Central memory CD8-positive, alpha-beta T cell (primary cell): ENCODE measurements at regions not wholly inside any gene's neighbourhood (a gene's known extent, or its start where the extent isn't known, plus 50 kb on each side); places are given as distances from the start of the nearest gene placed in this dataset.
"Not testable (repeated sequence)": the region's sequence is repeated elsewhere in the genome, so short reads cannot be mapped to it uniquely, and the experiment has no call there.

Experiments
- ATAC-seq: fragments of 150-1000 bp; cut with Tn5 transposase; replicated peaks from 2 replicates; pipeline ENCODE4 v1.10.0; 2022; ENCODE audit warnings: mild to moderate bottlenecking, moderate FRiP score, moderate number of reproducible peaks; ENCODE audit not compliant: poor library complexity, severe bottlenecking; ENCODE audit errors: extremely low read depth
- DNase-seq, 2 donors: peaks; one replicate each; pipeline ENCODE4 v3.0.0; 2021; ENCODE audit warnings: low spot score in 2 of 2
- H3K27ac Mint-ChIP-seq: one replicate; pipeline ENCODE4 v1.8.0; 2022; ENCODE audit warnings: low read depth, mild to moderate bottlenecking, moderate library complexity, mixed read lengths
- H3K27me3 Mint-ChIP-seq: one replicate; pipeline ENCODE4 v1.8.0; 2022; ENCODE audit warnings: mixed read lengths
- H3K36me3 Mint-ChIP-seq: one replicate; pipeline ENCODE4 v1.8.0; 2022; ENCODE audit warnings: mild to moderate bottlenecking, moderate library complexity, mixed read lengths; ENCODE audit not compliant: insufficient read depth
- H3K4me1 Mint-ChIP-seq: one replicate; pipeline ENCODE4 v1.8.0; 2022; ENCODE audit warnings: mixed read lengths
- H3K4me3 Mint-ChIP-seq: one replicate; pipeline ENCODE4 v1.8.0; 2022; ENCODE audit warnings: mild to moderate bottlenecking, moderate library complexity, mixed read lengths
- H3K9me3 Mint-ChIP-seq: one replicate; pipeline ENCODE4 v1.8.0; 2022; ENCODE audit warnings: mixed read lengths

DNA sequence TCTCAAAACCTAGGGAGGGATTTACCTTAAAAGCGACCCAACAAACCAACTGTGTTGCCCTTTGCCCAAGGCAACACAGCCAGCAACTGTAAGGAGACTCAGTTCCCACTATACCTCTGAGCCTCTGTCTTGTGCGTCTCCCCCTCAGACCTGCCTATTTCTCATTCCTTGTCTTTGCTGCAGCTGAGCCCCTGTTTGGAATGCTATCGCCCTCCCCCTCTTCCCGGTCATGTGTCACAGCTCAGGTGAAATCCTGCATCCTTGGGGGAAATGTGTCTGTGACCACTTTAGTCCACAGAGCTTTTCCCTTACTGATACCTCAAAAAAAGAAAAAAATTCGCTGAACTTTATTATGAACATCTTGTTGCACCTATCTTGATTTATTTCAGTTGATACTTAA, 52.0 kb upstream of the LRIG1 start:
- H3K36me3 Mint-ChIP-seq, result no peaks in the 10 kb centered on the region
- DNase-seq (no peak), ATAC-seq (no peak)
- no peak overlapping the region for H3K27ac Mint-ChIP-seq
- H3K4me1 Mint-ChIP-seq, result no peaks in the 10 kb centered on the region
- no peak overlapping the region for H3K4me3 Mint-ChIP-seq
- no peaks in the 10 kb centered on the region for H3K9me3 Mint-ChIP-seq
- peaks cover 16% of the 10 kb centered on the region for H3K27me3 Mint-ChIP-seq

DNA sequence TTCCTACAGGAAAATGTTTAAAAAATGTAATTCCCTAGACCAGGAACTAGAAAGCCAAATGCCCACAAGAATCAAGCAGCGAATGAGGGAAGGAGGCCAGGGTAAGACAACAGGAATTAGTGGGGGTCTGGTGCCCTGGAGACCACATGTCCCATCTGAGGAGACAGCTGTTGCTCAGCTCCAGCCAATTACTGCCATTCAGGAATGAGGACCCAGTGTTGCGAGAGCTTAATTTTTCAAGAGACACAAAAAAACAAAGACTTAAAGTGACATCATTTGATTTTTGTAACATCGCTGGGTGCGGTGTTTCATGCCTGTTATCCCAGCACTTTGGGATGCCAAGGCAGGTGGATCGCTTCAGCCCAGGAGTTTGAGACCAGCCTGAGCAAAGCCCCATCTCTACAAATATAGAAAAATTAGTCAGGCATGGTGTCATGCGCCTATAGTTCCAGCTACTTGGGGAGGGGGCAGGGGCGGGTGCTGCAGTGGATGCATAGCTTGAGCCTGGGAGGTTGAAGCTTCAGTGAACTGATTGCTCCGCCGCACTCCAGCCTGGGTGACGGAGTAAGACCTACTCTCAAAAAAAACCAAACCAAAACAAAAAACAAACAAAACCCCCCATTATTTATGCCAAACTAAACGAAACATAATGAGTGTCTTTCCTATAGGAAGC, 52.8 kb upstream of the LRIG1 start:
- Mint-ChIP-seq H3K4me1 (no peaks in the 10 kb centered on the region), H3K9me3 (no peaks in the 10 kb centered on the region), H3K27me3 (peaks cover 16% of the 10 kb centered on the region), H3K4me3 (no peak overlapping the region), H3K27ac (no peak overlapping the region), H3K36me3 (no peaks in the 10 kb centered on the region)
- ATAC-seq (no peak), DNase-seq (no peak)

DNA sequence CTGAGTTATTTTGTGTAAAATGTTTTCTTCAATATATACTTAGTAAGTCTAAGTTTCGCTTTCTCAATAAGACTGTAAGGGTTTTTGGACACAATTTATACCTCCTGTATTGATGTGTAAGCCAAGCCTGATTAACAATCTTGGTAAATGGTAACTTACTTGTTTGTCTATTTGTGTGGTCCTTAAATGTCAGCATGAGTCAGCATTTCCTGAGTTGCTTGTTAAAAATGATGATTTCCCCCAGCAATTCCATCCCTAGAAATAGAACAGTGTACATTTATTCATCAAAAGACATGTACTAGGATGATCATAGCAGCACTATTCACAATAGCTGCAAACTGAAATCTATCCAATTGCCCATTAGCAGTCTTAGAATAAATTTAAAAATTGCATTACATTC, 53.4 kb upstream of the LRIG1 start:
- no peaks in the 10 kb centered on the region for H3K36me3 Mint-ChIP-seq
- H3K4me1 Mint-ChIP-seq, result no peaks in the 10 kb centered on the region
- H3K27ac Mint-ChIP-seq, result no peak overlapping the region
- H3K4me3 Mint-ChIP-seq, result no peak overlapping the region
- peaks cover 16% of the 10 kb centered on the region for H3K27me3 Mint-ChIP-seq
- DNase-seq, result no peak
- no peak for ATAC-seq
- H3K9me3 Mint-ChIP-seq, result no peaks in the 10 kb centered on the region

DNA sequence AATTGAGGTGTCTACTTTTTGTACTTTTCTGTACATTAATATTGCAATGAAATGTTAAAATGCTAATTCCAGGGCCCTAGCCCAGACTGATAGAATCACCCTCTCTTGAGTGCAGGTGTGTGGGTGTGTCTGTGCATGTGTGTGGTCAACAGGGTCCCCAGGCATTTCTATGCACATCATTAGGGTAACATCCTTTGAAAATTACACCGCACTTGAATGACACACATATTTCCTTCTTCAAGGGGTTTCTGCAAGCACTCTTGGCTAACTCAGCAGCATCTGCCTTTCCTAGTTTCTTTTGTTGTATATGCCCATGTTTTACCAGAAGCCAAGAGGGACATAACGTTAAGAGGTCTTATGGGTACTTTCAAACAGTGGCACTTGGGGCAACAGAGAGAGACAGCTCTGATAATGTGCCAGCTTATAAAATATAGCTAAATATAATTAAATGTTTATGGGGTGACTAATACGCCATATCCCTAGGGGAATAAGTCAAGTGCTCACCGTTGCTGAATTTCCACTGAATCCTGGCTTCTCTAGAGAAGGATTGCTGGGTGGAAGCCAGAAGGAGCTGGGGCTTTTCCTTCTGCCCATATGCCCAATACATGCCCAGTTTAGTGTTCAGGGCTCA, 54.5 kb upstream of the LRIG1 start:
- Mint-ChIP-seq H3K36me3 (no peaks in the 10 kb centered on the region), H3K4me3 (no peak overlapping the region), H3K27me3 (peaks cover 22% of the 10 kb centered on the region), H3K27ac (no peak overlapping the region), H3K9me3 (no peaks in the 10 kb centered on the region), H3K4me1 (no peaks in the 10 kb centered on the region)
- ATAC-seq, result no peak
- DNase-seq, result no peak

DNA sequence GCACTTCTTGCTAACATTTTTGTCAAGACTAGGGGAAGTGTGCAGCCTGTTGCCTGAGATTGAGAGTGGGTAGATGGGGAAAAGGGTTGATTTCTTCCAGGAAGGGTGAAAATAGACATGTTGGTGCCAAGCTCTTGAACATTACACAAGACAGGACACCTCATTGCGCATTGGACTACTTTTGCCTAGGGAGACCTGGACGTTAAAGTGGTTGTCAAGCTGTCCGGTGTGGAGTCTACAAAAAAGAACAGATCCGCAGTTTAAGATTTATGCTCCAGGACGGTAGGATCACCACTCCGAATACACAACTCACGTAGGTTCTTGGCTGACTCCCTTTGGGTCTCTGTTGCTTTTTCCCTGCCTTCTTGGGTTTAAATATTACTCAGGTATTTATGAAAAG, 56.3 kb upstream of the LRIG1 start:
- no peaks in the 10 kb centered on the region for H3K36me3 Mint-ChIP-seq
- H3K4me1 Mint-ChIP-seq, result no peaks in the 10 kb centered on the region
- no peak overlapping the region for H3K27ac Mint-ChIP-seq
- DNase-seq (no peak), ATAC-seq (no peak)
- no peaks in the 10 kb centered on the region for H3K9me3 Mint-ChIP-seq
- H3K27me3 Mint-ChIP-seq, result peaks cover 27% of the 10 kb centered on the region
- no peak overlapping the region for H3K4me3 Mint-ChIP-seq

DNA sequence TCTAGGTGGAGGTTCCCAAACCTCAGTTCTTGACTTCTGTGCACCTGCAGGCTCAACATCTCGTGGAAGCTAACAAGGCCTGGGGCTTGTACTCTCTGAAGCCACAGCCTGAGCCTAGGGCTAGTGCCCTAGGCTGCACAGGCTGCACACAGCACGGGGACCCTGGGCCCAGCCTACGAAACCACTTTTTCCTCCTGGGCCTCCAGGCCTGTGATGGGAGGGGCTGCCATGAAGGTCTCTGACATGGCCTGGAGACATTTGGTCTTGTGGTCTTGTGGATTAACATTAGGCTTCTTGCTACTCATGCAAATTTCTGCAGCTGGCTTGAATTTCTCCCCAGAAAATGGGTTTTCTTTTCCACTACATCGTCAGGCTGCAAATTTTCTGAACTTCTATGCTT, 59.1 kb upstream of the LRIG1 start:
- ATAC-seq, DNase-seq, H3K9me3 Mint-ChIP-seq, H3K36me3 Mint-ChIP-seq, H3K4me1 Mint-ChIP-seq, H3K27ac Mint-ChIP-seq, H3K4me3 Mint-ChIP-seq: not testable (repeated sequence)
- H3K27me3 Mint-ChIP-seq, result peaks cover 20% of the 10 kb centered on the region

DNA sequence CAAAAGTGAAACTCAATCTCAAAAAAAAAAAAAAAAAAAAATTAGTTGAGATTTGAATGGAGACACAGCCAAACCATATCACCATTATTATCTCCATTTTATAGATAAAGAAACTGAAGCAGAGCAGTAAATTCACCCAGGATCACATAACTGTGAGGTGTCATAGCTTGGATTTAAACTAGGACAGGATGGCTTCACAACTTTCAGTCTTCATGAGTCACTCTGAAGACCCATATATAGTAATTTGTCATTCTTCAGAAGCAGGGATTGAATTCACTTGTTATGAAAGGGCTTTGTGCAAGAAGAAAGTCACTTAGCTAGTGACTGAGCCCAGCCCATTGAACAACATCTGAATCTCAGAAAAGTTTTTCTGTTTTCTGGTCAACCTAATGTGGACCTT, 60.5 kb upstream of the LRIG1 start:
- DNase-seq, result no peak
- H3K27me3 Mint-ChIP-seq, result peaks cover 23% of the 10 kb centered on the region
- ATAC-seq, result no peak
- no peaks in the 10 kb centered on the region for H3K36me3 Mint-ChIP-seq
- H3K27ac Mint-ChIP-seq, result no peak overlapping the region
- no peaks in the 10 kb centered on the region for H3K9me3 Mint-ChIP-seq
- H3K4me3 Mint-ChIP-seq, result no peak overlapping the region
- no peaks in the 10 kb centered on the region for H3K4me1 Mint-ChIP-seq

DNA sequence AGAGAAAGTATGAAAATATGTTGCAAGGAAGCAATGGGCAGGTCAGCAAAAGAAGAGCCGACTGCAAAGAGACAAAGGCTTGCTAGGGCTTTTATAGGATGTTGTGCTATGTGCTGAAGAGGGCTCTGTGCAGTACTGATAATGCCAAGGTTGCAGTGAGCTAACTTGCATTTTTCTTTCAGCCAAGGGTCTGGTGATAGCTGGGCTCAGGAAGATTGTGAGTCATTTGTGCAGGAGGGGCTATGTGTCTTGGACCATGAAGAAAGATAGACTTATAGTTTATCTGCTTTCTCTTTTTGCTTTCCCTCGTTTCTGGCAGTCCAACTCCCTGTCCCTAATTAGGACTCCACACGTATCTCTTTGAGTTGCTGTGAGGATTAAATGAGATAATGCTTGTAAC, 64.5 kb upstream of the LRIG1 start:
- ATAC-seq, result no peak
- no peaks in the 10 kb centered on the region for H3K9me3 Mint-ChIP-seq
- H3K4me1 Mint-ChIP-seq, result no peaks in the 10 kb centered on the region
- H3K36me3 Mint-ChIP-seq, result no peaks in the 10 kb centered on the region
- H3K27ac Mint-ChIP-seq, result no peak overlapping the region
- H3K27me3 Mint-ChIP-seq, result peaks cover 17% of the 10 kb centered on the region
- DNase-seq, result no peak
- H3K4me3 Mint-ChIP-seq, result no peak overlapping the region

DNA sequence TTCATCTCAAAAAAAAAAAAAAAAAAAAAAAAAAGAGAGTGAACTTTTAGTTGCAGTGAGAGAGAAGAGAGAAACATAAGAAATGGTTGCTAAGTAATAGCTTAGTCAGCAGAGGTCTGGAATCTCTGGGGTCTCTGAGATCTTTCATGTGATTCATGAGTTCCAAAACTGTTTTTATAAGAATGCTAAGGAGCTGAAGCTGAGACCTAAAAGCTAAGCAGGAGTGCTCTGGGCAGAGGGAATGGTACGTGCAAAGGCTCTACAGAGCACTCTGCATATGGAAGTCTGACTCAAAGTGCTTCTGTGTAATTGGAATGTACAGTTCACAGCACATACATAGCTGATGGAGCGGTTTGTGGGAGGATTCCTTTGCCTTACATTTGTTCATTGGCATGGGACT, 66.3 kb upstream of the LRIG1 start:
- no peaks in the 10 kb centered on the region for H3K9me3 Mint-ChIP-seq
- no peaks in the 10 kb centered on the region for H3K36me3 Mint-ChIP-seq
- peaks cover 10% of the 10 kb centered on the region for H3K27me3 Mint-ChIP-seq
- no peak for DNase-seq
- no peak for ATAC-seq
- no peak overlapping the region for H3K4me3 Mint-ChIP-seq
- H3K4me1 Mint-ChIP-seq, result no peaks in the 10 kb centered on the region
- H3K27ac Mint-ChIP-seq, result no peak overlapping the region

DNA sequence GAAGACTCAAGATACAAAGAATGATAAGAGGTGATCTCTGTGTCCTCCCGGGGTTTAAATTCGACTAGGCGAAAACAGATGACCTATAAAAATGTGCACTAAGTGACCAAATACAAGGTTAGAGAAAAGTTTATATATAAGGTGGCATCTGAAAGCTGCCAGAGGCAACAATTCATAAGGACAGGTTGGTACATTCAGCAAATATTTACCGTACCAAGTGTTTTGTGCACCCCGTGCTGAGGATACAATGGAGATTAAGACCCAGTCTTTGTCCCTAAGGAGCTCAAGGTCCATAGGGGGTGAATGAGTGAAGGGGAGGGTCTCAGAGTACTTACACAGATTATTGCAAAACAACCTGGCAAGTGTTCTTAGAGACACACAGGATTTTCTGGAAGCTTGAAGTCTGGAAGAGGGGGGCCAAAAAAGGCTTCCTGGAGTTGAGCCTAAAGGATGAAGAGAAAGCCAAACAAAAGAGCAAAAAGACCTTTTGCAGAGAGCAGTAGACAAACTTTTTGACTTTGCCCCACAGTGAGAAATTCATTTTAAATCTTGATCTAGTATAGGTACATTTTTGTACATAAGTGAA, 71.4 kb upstream of the LRIG1 start:
- Mint-ChIP-seq H3K36me3 (no peaks in the 10 kb centered on the region), H3K4me3 (no peak overlapping the region), H3K27me3 (peaks cover 26% of the 10 kb centered on the region), H3K4me1 (no peaks in the 10 kb centered on the region), H3K9me3 (no peaks in the 10 kb centered on the region), H3K27ac (no peak overlapping the region)
- DNase-seq, result no peak
- ATAC-seq, result no peak

DNA sequence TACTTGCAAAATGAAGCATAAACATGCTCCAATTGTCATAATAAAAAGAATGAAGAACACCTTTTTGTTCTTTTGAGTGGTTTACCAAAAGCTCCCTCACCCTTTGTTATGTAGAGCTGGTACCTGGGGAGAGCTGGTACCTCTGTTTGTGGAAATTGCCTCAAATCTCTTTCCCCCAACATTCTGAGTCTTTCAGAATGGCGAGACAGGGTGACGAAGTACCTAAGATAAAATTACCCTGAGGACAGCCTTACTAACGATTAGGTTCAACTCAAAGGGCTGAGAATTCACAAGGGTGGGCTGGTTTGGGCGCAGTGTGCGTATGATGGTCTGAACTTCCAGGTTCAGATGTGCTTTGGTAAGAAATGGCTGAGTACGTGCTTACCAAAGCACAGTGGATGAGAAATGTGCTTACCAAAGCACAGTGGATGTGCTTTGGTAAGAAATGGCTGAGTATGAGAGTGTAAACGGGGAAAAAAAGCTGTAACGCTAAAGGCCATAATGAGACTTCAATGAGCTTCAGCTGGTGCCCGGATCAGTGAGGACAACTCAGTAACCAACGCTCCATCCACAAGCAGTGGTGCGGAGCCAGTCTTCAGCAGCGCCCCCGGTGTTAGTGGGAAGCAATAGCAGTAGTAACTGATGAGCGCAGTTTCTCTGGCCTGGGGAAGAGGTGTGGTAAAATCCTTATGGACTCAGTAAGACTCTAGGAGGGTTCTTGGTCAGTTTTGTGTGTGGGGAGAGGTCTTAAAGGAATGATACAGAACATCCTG, 72.3 kb upstream of the LRIG1 start:
- H3K27me3 Mint-ChIP-seq, result peaks cover 36% of the 10 kb centered on the region
- H3K9me3 Mint-ChIP-seq, result no peaks in the 10 kb centered on the region
- no peaks in the 10 kb centered on the region for H3K4me1 Mint-ChIP-seq
- no peak for DNase-seq
- no peak for ATAC-seq
- H3K27ac Mint-ChIP-seq, result no peak overlapping the region
- H3K4me3 Mint-ChIP-seq, result no peak overlapping the region
- no peaks in the 10 kb centered on the region for H3K36me3 Mint-ChIP-seq

DNA sequence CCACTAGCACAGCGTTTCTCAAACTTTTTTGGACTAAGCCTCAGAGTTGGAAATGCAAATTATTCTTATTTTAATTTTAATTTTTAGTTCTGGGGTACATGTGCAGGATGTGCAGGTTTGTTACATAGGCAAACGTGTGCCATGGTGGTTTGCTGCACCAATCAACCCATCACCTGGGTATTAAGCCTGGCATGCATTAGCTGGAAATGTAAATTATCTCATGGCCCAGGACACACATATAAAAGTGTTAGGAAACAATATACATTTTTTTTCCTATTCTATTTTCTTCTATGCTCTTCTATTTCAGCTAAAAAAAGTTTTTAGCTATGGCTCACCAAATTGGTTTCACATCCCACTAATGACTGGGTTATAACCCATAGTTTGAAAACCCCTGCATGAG, 73.3 kb upstream of the LRIG1 start:
- Mint-ChIP-seq H3K9me3 (peaks cover 6% of the 10 kb centered on the region), H3K4me1 (no peaks in the 10 kb centered on the region), H3K36me3 (no peaks in the 10 kb centered on the region), H3K27me3 (peaks cover 45% of the 10 kb centered on the region), H3K27ac (no peak overlapping the region), H3K4me3 (no peak overlapping the region)
- ATAC-seq (no peak), DNase-seq (no peak)
